Lung (tissue), 11 donors: ENCODE measurements at regions not wholly inside any gene's neighbourhood (a gene's known extent, or its start where the extent isn't known, plus 50 kb on each side); places are given as distances from the start of the nearest gene placed in this dataset.

Experiments used
- ATAC-seq: fragments of 200-7000 bp; cut with Tn5 transposase; one replicate; pipeline ENCODE4 v1.9.1; 2020; ENCODE audit warnings: moderate number of reproducible peaks; ENCODE audit not compliant: insufficient read depth, low FRiP score
- DNase-seq, 3 donors: peaks; one replicate each; pipeline ENCODE4 v3.0.0-alpha.2; 2013 to 2017
- H3K27ac ChIP-seq, 2 donors: one replicate each; pipeline ENCODE4 v1.5.1; 2013; ENCODE audit warnings: mild to moderate bottlenecking in 2 of 2, moderate library complexity in 2 of 2, control low read depth in 1 of 2, inconsistent platforms in 1 of 2, low read depth in 1 of 2, low read length in 1 of 2
- H3K27me3 ChIP-seq, 3 donors: one replicate each; pipeline ENCODE4 v1.5.1; 2013; ENCODE audit warnings: low read length in 2 of 3; ENCODE audit not compliant: control insufficient read depth in 3 of 3, insufficient read depth in 3 of 3
- H3K36me3 ChIP-seq, 4 donors: one replicate each; pipeline ENCODE4 v1.5.1; 2013; ENCODE audit warnings: low read length in 4 of 4, mild to moderate bottlenecking in 1 of 4, moderate library complexity in 1 of 4; ENCODE audit not compliant: control insufficient read depth in 4 of 4, insufficient read depth in 4 of 4
- H3K4me1 ChIP-seq, 5 donors: one replicate each; pipeline ENCODE4 v1.5.1; 2013; ENCODE audit warnings: low read length in 5 of 5, mild to moderate bottlenecking in 2 of 5, moderate library complexity in 1 of 5; ENCODE audit not compliant: control insufficient read depth in 5 of 5, insufficient read depth in 5 of 5
- H3K4me3 ChIP-seq: one replicate; pipeline ENCODE4 v1.5.1; 2013; ENCODE audit warnings: mild to moderate bottlenecking, control low read depth, moderate library complexity
- H3K9ac ChIP-seq, 2 donors: one replicate each; pipeline ENCODE4 v1.5.1; 2013; ENCODE audit warnings: low read length in 2 of 2, control low read depth in 1 of 2; ENCODE audit not compliant: insufficient read depth in 1 of 2
- H3K9me3 ChIP-seq, 4 donors: one replicate each; pipeline ENCODE4 v1.5.1; 2013; ENCODE audit warnings: low read length in 3 of 4, mild to moderate bottlenecking in 1 of 4, moderate library complexity in 1 of 4; ENCODE audit not compliant: control insufficient read depth in 4 of 4, insufficient read depth in 3 of 4
- CTCF ChIP-seq: IDR thresholded peaks from 2 replicates; pipeline ENCODE4 v1.5.1; 2012; ENCODE audit warnings: mild to moderate bottlenecking; ENCODE audit errors: control extremely low read depth, extremely low read depth
- WGBS, 2 donors: extraction: QIAGEN DNeasy Blood & Tissue Kit; methylation state at CpG; one replicate each; pipeline ENCODE4 v1.1.7; 2013; 5-methylcytosine and 5-hydroxymethylcytosine counted together
- donor health status: control.
- donor health status: control.
- donor health status: Bipolar disorder and iron deficiency.
- donor health status: healthy.
- donor health status: DM: yes; HTN: yes; CAD: no.

- no peak for ATAC-seq
- WGBS, 2 donors: 55 to 65% methylated on average over 6 of the region's 6 CpGs
- Histone ChIP-seq H3K36me3 (no peaks in the 10 kb centered on the region), H3K4me3 (no peak overlapping the region), H3K9me3 (peaks cover 0 to 2% (median 0%) of the 10 kb centered on the region in 4 donors), H3K27me3 (no peaks in the 10 kb centered on the region), H3K4me1 (peaks cover 0 to 18% (median 4%) of the 10 kb centered on the region in 5 donors), H3K9ac (no peak overlapping the region), H3K27ac (no peak overlapping the region)
- DNase-seq: peak in 2 of 3 donors; percentile 34 to 45
- no peak for TF ChIP-seq CTCF
Measured at GRCh38 chr4:188551156-188551555, 411.9 kb downstream of the TRIML1 start.

GRCh38 chr4:188552741-188553275, 413.6 kb downstream of the TRIML1 start:
- Histone ChIP-seq H3K9me3 (peaks cover 0 to 2% (median 0%) of the 10 kb centered on the region in 4 donors), H3K9ac (no peak overlapping the region), H3K36me3 (no peaks in the 10 kb centered on the region), H3K27me3 (no peaks in the 10 kb centered on the region), H3K4me3 (no peak overlapping the region), H3K27ac (no peak overlapping the region), H3K4me1 (peaks cover 0 to 18% (median 4%) of the 10 kb centered on the region in 5 donors)
- ATAC-seq: no peak
- DNase-seq: peak in 2 of 3 donors; percentile 54 to 56
- TF ChIP-seq CTCF: no peak
- WGBS, 2 donors: 63 to 65% methylated on average over 2 of the region's 2 CpGs

GRCh38 chr4:188554413-188554812, 415.2 kb downstream of the TRIML1 start:
- Histone ChIP-seq H3K9ac (no peak overlapping the region), H3K36me3 (no peaks in the 10 kb centered on the region), H3K27me3 (no peaks in the 10 kb centered on the region), H3K9me3 (peaks cover 0 to 2% (median 0%) of the 10 kb centered on the region in 4 donors), H3K4me3 (no peak overlapping the region), H3K27ac (no peak overlapping the region), H3K4me1 (peaks cover 0 to 18% (median 4%) of the 10 kb centered on the region in 5 donors)
- ATAC-seq: no peak
- no peak for TF ChIP-seq CTCF
- DNase-seq: no peak
- WGBS, 2 donors: 58 to 72% methylated on average over 4 of the region's 4 CpGs

GRCh38 chr4:188573104-188573503, 433.9 kb downstream of the TRIML1 start:
- WGBS, 2 donors: 81% methylated on average over 3 of the region's 3 CpGs
- peaks cover 0 to 2% (median 0%) of the 10 kb centered on the region in 4 donors for H3K9me3 ChIP-seq
- H3K9ac ChIP-seq: no peak overlapping the region
- DNase-seq (no peak), ATAC-seq (no peak)
- H3K27me3 ChIP-seq: no peaks in the 10 kb centered on the region
- TF ChIP-seq CTCF: no peak
- H3K27ac ChIP-seq: no peak overlapping the region
- H3K4me1 ChIP-seq: no peaks in the 10 kb centered on the region
- H3K36me3 ChIP-seq: no peaks in the 10 kb centered on the region
- no peak overlapping the region for H3K4me3 ChIP-seq
